Activated T-helper 1 cell treated with anti-CD3 and anti-CD28 coated beads, Interleukin-12 subunit alpha, Interleukin-12 subunit beta, Interleukin-2, Interleukin-4 antibody, amounts not matched to agents 30 ng/mL and 10 ng/mL and 1 ng/mL, durations not matched to agents 14 hours and 24 hours and 36 hours (primary cell): ENCODE measurements at regions not wholly inside any gene's neighbourhood (a gene's known extent, or its start where the extent isn't known, plus 50 kb on each side); places are given as distances from the start of the nearest gene placed in this dataset.

Source experiments
- DNase-seq: peaks from one replicate; pipeline ENCODE4 v3.0.0; 2021; ENCODE audit warnings: low spot score
- H3K27ac Mint-ChIP-seq: one replicate; pipeline ENCODE4 v1.8.0; 2021; ENCODE audit warnings: mild to moderate bottlenecking, mixed read lengths
- H3K27me3 Mint-ChIP-seq: one replicate; pipeline ENCODE4 v1.8.0; 2022; ENCODE audit warnings: mild to moderate bottlenecking, moderate library complexity, mixed read lengths; ENCODE audit not compliant: insufficient read depth
- H3K36me3 Mint-ChIP-seq: one replicate; pipeline ENCODE4 v1.8.0; 2021; ENCODE audit warnings: low read depth, mixed read lengths
- H3K4me1 Mint-ChIP-seq: one replicate; pipeline ENCODE4 v1.8.0; 2021; ENCODE audit warnings: low read depth, mixed read lengths
- H3K4me3 Mint-ChIP-seq: one replicate; pipeline ENCODE4 v1.8.0; 2021; ENCODE audit warnings: mild to moderate bottlenecking, moderate library complexity, mixed read lengths
- H3K9me3 Mint-ChIP-seq: one replicate; pipeline ENCODE4 v1.8.0; 2021; ENCODE audit warnings: mixed read lengths
- intact Hi-C: fragments of 100-400 bp; cut with micrococcal nuclease; formaldehyde crosslinking; loops from one replicate; pipeline ENCODE4 v1.15.1; 2024

DNA sequence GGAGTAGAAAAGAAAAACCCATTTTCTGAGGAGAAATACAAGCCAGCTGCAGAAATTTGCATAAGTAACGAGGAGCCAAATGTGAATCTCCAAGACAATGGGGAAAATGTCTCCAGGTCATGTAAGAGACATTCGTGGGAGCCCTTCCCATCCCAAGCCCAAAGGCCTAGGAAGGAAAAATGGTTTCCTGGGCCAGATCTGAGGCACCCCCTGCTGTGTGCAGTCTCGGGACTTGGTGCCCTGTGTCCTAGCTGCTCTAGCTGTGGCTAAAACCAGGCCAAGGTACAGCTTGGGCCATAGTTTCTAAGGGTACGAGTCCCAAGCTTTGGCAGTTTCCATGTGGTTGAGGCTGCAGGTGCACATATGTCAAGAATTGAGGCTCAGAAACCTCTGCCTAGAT lies 444.9 kb downstream of the PCDH20 start:
- DNase-seq: no peak
- Mint-ChIP-seq H3K4me1 (no peaks in the 10 kb centered on the region), H3K36me3 (no peaks in the 10 kb centered on the region), H3K9me3 (peaks cover 9% of the 10 kb centered on the region), H3K27ac (no peak overlapping the region), H3K27me3 (no peaks in the 10 kb centered on the region), H3K4me3 (no peak overlapping the region)
- intact Hi-C loops: no loop called here

DNA sequence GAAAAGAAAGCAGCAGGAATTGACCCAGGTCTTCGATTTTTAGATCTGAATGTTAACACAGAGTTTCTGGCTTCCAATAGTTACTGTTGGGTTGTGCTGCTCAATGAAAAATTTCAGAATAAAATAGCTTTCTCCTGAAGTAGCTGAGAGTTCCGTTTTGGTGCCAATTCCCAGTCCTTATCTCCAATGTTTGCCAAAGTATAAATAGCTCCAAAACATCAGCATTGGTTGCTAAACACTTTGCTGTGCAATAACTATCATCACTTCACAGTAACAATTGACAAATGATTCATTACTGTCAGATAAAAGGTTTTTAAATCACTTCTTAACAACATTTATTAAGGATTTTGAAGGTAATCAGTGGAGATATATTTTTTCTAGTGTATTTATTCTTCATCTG lies 446.0 kb downstream of the PCDH20 start:
- H3K27me3 Mint-ChIP-seq: no peaks in the 10 kb centered on the region
- no peak overlapping the region for H3K27ac Mint-ChIP-seq
- H3K4me3 Mint-ChIP-seq: no peak overlapping the region
- peaks cover 4% of the 10 kb centered on the region for H3K9me3 Mint-ChIP-seq
- no peak for DNase-seq
- H3K4me1 Mint-ChIP-seq: no peaks in the 10 kb centered on the region
- intact Hi-C loops: no loop called here
- no peaks in the 10 kb centered on the region for H3K36me3 Mint-ChIP-seq

DNA sequence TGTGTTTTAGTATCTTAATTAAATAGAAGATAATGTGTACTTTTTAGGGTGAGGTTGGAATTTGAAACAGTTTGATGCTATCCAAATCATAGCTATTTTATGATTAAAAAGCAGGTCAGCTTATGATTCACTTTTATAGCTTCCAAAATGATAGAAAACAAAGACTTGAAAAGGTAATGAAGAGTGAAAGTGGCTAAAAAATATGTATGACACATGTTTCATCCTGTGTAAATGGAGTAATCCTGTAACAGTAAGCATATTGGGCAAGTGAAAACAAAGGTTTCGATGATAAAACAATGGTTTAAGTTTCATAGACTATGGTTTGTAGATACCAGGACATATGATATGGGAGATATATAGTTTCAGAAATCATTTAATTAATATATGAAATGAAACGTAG lies 456.2 kb downstream of the PCDH20 start:
- H3K27me3 Mint-ChIP-seq: peaks cover 2% of the 10 kb centered on the region
- no peaks in the 10 kb centered on the region for H3K36me3 Mint-ChIP-seq
- no peak overlapping the region for H3K27ac Mint-ChIP-seq
- no peaks in the 10 kb centered on the region for H3K4me1 Mint-ChIP-seq
- DNase-seq: no peak
- H3K4me3 Mint-ChIP-seq: no peak overlapping the region
- H3K9me3 Mint-ChIP-seq: peaks cover 11% of the 10 kb centered on the region
- intact Hi-C loops: no loop called here

DNA sequence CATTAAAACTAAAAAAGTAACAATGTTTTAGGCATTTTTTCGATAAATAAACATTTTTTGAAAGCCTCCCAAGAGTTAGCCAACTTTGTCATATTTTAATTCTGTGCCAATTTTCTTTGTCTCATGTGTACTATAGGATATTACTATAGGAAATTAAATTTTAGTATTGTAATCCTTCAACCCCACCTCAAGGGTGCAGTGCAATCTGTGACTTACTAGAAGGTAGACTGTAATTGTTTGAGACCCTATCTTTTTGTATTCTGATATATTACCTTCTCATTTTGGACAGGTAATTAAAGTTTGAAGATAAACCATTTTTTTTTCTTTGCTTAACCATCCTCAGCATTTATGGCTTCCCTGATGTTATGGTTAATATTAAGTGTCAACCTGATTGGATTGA lies 457.8 kb downstream of the PCDH20 start:
- Mint-ChIP-seq H3K9me3 (peaks cover 9% of the 10 kb centered on the region), H3K36me3 (no peaks in the 10 kb centered on the region), H3K4me3 (no peak overlapping the region), H3K4me1 (no peaks in the 10 kb centered on the region), H3K27ac (no peak overlapping the region), H3K27me3 (peaks cover 2% of the 10 kb centered on the region)
- DNase-seq: no peak
- intact Hi-C loops: no loop called here

DNA sequence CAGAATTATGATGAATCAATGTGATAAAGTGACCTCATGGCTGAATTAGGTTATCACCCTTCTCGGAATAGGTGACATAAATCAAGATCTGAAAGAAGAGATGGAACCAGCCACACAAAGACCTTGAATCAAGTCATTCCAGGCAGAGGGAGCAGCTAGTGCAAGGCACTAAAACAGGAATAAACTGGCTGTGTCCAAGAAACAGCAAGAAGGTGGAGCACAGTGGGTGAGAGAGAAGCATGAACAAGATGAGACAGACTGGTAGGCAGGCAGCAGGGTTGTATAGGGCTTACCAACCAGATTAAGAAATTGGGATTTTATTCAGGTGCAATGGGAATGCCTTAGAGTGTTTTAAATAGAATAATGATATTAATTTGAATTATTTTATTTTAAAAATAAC lies 470.3 kb downstream of the PCDH20 start:
- Mint-ChIP-seq H3K4me1 (no peaks in the 10 kb centered on the region), H3K27me3 (no peaks in the 10 kb centered on the region), H3K36me3 (no peaks in the 10 kb centered on the region), H3K4me3 (no peak overlapping the region), H3K27ac (no peak overlapping the region), H3K9me3 (no peaks in the 10 kb centered on the region)
- no peak for DNase-seq
- intact Hi-C loops: no loop called here

DNA sequence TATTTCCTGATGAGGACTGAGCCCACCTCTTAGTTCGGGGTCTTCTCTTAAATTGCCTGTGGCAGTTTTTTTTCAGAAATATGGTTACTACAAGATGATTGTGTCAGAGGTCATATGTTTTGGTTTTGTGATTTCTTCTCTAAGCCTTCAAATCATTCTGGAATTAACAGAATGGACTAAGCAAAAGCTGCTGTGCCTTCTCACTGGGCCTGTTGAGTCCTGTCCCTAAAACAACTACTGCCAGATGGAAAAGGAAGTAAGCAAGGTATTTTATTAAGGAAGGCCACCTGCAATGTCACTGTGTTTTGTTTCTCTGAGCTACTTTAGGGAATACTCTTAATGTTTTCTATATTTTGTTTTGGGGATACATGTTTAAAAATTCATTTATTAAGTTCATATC lies 470.8 kb downstream of the PCDH20 start:
- no peaks in the 10 kb centered on the region for H3K36me3 Mint-ChIP-seq
- no peaks in the 10 kb centered on the region for H3K9me3 Mint-ChIP-seq
- no peak overlapping the region for H3K27ac Mint-ChIP-seq
- no peak overlapping the region for H3K4me3 Mint-ChIP-seq
- no peaks in the 10 kb centered on the region for H3K4me1 Mint-ChIP-seq
- DNase-seq: no peak
- H3K27me3 Mint-ChIP-seq: no peaks in the 10 kb centered on the region
- intact Hi-C loops: no loop called here

DNA sequence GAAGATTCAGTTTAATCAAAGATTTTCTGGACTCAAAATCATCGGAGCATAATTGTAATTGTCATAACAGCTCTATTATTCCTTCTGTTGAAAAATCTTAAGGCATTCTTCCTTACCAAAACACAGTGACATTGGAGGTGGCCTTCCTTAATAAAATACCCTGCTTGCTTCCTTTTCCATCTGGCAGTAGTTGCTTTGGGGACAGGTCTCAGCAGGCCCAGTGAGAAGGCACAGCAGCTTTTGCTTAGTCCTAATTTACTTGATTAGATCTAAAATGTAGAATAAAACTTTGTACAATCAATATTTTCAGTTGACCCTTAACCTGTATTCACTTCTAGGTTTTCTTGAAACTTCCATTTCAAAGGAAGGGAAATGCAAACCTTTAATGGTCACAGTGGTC lies 471.6 kb downstream of the PCDH20 start:
- Mint-ChIP-seq H3K4me3 (no peak overlapping the region), H3K36me3 (no peaks in the 10 kb centered on the region)
- intact Hi-C loops: no loop called here

DNA sequence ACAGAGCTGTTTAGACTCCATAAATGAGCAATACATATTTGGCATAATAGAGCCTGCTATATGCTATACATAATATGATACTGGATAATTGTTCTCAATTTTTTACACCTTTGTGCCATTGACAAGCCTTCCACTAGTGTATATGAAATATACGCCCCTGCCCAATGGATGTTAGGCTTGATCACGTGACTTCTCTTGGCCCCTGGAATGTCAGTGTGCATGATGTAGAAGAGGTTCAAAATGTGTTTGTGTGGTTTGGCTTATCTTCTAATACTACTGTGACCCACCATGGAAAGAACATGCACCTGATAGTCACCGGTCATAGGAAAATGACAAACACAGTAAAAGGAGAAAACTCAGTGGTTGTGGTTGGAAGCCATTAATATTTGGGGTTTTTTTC lies 479.4 kb downstream of the PCDH20 start:
- no peak for DNase-seq
- Mint-ChIP-seq H3K36me3 (no peaks in the 10 kb centered on the region), H3K4me1 (no peaks in the 10 kb centered on the region), H3K9me3 (peaks cover 6% of the 10 kb centered on the region), H3K4me3 (no peak overlapping the region), H3K27ac (no peak overlapping the region), H3K27me3 (no peaks in the 10 kb centered on the region)
- intact Hi-C loops: no loop called here

More for the DNA sequence above, 471.6 kb downstream of the PCDH20 start:
- Mint-ChIP-seq H3K9me3 (no peaks in the 10 kb centered on the region), H3K27ac (no peak overlapping the region), H3K4me1 (no peaks in the 10 kb centered on the region), H3K27me3 (no peaks in the 10 kb centered on the region)
- DNase-seq: no peak

DNA sequence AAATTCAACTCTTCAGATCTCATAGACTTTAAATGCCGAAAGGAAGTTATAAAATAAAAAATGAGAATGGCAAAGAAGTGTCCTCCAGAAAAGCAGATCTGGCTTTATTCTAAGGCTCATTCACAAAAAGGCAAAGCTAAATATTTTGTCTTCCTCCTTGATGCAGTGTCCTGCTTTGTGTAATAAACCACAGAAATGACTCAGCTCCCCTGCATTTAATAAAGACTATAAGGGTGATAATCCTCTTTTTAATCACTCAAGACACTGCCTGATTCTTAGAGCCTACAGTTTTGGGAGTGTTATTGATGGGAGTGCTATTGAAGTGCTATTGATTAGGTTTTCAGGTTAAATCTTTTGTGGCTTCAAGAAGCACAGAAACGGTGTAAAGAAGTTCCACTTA lies 482.0 kb downstream of the PCDH20 start:
- H3K36me3 Mint-ChIP-seq: no peaks in the 10 kb centered on the region
- DNase-seq: no peak
- H3K4me1 Mint-ChIP-seq: no peaks in the 10 kb centered on the region
- H3K9me3 Mint-ChIP-seq: peaks cover 6% of the 10 kb centered on the region
- H3K4me3 Mint-ChIP-seq: no peak overlapping the region
- intact Hi-C loops: no loop called here
- H3K27me3 Mint-ChIP-seq: no peaks in the 10 kb centered on the region
- no peak overlapping the region for H3K27ac Mint-ChIP-seq

DNA sequence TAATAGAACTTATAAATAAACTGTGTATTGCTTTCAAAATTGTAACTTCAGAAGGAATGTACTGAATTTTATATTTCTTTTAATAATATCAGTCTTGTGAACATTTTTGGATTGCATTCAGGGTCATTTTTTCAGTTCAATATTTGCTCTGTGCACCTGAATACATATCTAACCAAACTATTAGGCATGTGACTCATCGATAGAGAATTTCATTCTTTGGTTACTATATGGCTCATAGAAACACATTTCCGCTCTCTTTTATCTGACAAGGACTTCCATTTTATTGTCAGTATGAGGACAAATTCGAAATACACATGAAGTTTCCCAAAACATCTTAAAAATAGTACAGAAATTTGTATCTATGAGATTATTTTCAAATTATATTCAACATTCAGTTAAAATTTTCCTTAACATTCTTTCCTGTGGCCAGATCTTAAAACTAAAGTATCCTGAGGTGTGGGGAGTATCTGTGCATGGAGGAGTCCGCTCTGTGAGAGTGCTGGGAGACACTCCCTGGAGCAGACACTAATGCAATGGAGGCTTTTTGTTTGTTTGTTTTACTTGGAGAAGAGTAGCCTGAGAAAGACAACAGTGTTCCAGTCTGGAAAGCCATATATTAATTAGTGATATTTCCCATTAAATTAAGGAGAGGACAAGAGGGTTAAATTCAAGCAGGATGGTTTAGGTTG lies 483.6 kb downstream of the PCDH20 start:
- Mint-ChIP-seq H3K36me3 (no peaks in the 10 kb centered on the region), H3K27me3 (no peaks in the 10 kb centered on the region), H3K4me1 (no peaks in the 10 kb centered on the region), H3K9me3 (peaks cover 6% of the 10 kb centered on the region), H3K4me3 (no peak overlapping the region), H3K27ac (no peak overlapping the region)
- DNase-seq: no peak
- intact Hi-C loops: no loop called here

DNA sequence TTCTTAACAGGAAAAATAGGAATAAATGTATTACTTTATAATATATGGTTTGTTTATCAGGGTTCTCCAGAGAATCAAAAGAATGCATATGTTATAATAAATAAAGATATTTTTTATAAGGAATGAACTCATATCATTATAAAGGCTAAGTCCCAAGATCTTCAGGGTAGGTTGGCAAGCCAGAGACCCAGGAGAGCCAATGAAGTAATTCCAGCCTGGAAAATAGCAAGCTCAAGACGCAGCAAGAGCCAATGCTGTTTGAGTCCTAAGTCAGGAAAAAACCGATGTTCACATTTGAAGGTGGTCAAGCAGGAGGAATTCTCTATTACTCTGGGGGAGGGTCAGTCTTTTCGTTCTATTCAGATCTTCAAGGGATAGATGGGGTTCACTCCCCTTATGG lies 490.0 kb downstream of the PCDH20 start:
- no peaks in the 10 kb centered on the region for H3K27me3 Mint-ChIP-seq
- intact Hi-C loops: no loop called here
- no peak for DNase-seq
- H3K4me1 Mint-ChIP-seq: no peaks in the 10 kb centered on the region
- no peaks in the 10 kb centered on the region for H3K9me3 Mint-ChIP-seq
- no peaks in the 10 kb centered on the region for H3K36me3 Mint-ChIP-seq
- H3K4me3 Mint-ChIP-seq: no peak overlapping the region
- no peak overlapping the region for H3K27ac Mint-ChIP-seq

DNA sequence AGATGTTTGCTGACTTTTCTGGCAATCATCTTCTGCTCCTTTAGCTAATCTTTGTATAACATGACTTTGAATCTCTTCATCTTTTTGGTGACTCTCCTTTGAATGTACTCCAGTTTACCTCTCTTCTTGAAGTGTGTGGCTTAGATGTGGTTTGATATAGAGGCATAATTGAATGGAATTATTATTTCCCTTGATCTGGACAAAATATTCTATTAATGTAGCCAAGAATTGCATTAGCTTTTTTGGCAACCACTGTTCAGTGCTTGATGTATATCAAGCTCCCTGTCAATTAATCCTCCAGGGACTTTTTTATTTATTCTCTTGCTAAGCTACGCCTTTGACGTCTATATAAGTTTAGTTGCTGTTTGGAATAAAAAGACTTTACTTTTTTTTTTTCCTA lies 490.8 kb downstream of the PCDH20 start:
- no peaks in the 10 kb centered on the region for H3K4me1 Mint-ChIP-seq
- H3K36me3 Mint-ChIP-seq: no peaks in the 10 kb centered on the region
- DNase-seq: no peak
- H3K4me3 Mint-ChIP-seq: no peak overlapping the region
- H3K27me3 Mint-ChIP-seq: no peaks in the 10 kb centered on the region
- no peaks in the 10 kb centered on the region for H3K9me3 Mint-ChIP-seq
- intact Hi-C loops: no loop called here
- H3K27ac Mint-ChIP-seq: no peak overlapping the region

DNA sequence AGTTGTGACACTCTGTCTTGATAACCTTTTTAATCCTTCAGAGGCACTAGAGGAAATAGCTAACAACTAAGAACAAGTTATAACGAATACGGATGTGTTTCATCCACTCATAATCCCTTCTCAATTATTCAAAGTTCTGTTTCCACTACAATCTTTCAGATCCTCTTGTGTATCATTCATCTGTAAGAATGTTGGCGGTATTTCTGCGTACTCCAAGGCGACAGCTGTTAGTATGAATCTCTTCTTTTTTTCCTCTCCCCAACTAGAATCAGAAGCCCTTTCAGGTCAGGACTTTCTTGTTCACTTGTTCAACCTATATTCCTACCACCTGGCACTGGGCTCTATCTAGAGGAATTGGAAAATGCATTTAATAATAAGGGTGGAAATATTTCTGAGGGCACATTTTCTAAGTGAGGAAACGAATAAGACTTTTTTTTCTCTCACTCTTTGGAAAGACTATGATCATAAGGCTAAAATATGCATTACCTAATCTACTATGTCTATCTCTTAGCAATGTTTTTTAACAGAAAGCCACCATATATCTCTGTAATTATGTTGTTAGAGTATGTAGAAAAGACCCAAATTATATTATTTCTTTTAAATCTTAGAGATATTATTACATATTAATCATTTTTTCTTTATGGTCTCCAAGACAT lies 492.9 kb downstream of the PCDH20 start:
- intact Hi-C loops: no loop called here
- H3K36me3 Mint-ChIP-seq: no peaks in the 10 kb centered on the region
- no peak overlapping the region for H3K27ac Mint-ChIP-seq
- no peaks in the 10 kb centered on the region for H3K9me3 Mint-ChIP-seq
- H3K27me3 Mint-ChIP-seq: no peaks in the 10 kb centered on the region
- H3K4me3 Mint-ChIP-seq: no peak overlapping the region
- DNase-seq: no peak
- H3K4me1 Mint-ChIP-seq: no peaks in the 10 kb centered on the region

DNA sequence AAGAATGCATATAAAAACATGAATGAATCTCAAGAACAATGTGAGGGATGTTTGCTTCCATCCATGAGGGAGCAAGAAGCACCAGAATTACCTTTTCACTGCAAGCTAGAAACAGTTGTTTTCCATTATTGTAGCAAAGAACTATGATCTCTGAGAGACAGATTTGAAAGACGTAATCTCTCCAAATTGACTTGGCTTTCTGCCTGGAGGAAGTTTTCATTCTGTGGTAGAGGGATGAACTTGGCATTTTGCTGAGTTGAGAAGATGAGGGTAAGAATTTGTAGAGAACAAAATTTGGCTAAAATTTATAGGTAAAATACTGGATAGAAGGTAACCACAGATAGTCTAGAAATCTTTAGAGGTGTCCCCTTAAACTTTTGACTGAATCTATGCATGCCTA lies 496.8 kb downstream of the TDRD3 start:
- no peaks in the 10 kb centered on the region for H3K36me3 Mint-ChIP-seq
- H3K4me1 Mint-ChIP-seq: no peaks in the 10 kb centered on the region
- H3K4me3 Mint-ChIP-seq: no peak overlapping the region
- H3K9me3 Mint-ChIP-seq: peaks cover 11% of the 10 kb centered on the region
- DNase-seq: no peak
- intact Hi-C loops: no loop called here
- peaks cover 2% of the 10 kb centered on the region for H3K27me3 Mint-ChIP-seq
- H3K27ac Mint-ChIP-seq: no peak overlapping the region
